ENCODE measurements at regions not wholly inside any gene's neighbourhood (a gene's known extent, or its start where the extent isn't known, plus 50 kb on each side); places are given as distances from the start of the nearest gene placed in this dataset.

DNA sequence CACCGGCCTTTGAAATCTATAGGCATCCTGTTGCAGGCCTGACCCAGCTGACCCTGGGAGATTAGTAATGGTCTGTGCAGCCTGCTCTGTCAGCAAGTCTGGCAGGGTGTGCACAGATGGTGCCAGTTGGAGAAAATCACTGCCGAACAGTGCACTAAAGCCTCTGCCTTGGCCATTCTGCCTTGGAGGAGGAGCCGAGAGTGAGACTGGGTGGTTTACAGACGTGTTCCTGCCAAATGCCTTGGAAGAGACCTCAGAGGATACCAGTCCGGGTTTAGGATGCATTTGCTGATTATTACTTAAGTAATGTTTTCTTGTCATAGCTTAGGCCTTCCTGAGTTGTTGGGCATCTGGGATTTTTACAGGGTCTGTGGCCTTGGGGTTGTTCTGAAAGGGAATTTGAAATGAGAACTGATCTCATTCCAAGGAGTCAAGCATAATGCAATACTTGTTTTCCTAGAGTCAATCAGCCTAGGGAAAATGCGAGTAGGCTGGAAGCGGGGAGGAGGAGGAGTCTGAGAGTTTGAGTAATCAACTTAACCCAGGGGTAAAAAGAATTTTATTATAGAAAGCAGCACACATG is 292.1 kb downstream of the SOX4 start (continued):
- TF ChIP-seq NRF1 (IDR thresholded peaks at IDR 0.05; ENCODE audit: low read depth, low read length) (no peak), EZH2phosphoT487 (IDR thresholded peaks at IDR 0.05; ENCODE audit: borderline replicate concordance, low read depth) (no peak), ELF1 (IDR thresholded peaks at IDR 0.05) (no peak), RCOR1 (IDR thresholded peaks at IDR 0.05; ENCODE audit: low read length) (peak; percentile 78), FOXJ3 (CRISPR knock-in tag; IDR thresholded peaks at IDR 0.05) (no peak), TAF1 (IDR thresholded peaks at IDR 0.05; ENCODE audit: borderline replicate concordance, low read depth, low read length) (no peak), FOSL2 (IDR thresholded peaks at IDR 0.05; ENCODE audit: borderline replicate concordance, low read depth) (peak; percentile 63), MEF2A (IDR thresholded peaks at IDR 0.05; ENCODE audit: borderline replicate concordance, low read depth) (peak; percentile 34; the same call in 1 of the 2 replicates)
- TF ChIP-seq, protein P1, sequence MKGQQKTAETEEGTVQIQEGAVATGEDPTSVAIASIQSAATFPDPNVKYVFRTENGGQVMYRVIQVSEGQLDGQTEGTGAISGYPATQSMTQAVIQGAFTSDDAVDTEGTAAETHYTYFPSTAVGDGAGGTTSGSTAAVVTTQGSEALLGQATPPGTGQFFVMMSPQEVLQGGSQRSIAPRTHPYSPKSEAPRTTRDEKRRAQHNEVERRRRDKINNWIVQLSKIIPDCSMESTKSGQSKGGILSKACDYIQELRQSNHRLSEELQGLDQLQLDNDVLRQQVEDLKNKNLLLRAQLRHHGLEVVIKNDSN (IDR thresholded peaks at IDR 0.05; ENCODE audit: borderline replicate concordance, low read depth) = no peak
- TF ChIP-seq, protein P2, sequence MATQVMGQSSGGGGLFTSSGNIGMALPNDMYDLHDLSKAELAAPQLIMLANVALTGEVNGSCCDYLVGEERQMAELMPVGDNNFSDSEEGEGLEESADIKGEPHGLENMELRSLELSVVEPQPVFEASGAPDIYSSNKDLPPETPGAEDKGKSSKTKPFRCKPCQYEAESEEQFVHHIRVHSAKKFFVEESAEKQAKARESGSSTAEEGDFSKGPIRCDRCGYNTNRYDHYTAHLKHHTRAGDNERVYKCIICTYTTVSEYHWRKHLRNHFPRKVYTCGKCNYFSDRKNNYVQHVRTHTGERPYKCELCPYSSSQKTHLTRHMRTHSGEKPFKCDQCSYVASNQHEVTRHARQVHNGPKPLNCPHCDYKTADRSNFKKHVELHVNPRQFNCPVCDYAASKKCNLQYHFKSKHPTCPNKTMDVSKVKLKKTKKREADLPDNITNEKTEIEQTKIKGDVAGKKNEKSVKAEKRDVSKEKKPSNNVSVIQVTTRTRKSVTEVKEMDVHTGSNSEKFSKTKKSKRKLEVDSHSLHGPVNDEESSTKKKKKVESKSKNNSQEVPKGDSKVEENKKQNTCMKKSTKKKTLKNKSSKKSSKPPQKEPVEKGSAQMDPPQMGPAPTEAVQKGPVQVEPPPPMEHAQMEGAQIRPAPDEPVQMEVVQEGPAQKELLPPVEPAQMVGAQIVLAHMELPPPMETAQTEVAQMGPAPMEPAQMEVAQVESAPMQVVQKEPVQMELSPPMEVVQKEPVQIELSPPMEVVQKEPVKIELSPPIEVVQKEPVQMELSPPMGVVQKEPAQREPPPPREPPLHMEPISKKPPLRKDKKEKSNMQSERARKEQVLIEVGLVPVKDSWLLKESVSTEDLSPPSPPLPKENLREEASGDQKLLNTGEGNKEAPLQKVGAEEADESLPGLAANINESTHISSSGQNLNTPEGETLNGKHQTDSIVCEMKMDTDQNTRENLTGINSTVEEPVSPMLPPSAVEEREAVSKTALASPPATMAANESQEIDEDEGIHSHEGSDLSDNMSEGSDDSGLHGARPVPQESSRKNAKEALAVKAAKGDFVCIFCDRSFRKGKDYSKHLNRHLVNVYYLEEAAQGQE (IDR thresholded peaks at IDR 0.05; ENCODE audit: low read depth, low read length) = 0 out of 2 replicates have a peak, but pooled peaks have one; percentile 20
- TF ChIP-seq, protein P3, sequence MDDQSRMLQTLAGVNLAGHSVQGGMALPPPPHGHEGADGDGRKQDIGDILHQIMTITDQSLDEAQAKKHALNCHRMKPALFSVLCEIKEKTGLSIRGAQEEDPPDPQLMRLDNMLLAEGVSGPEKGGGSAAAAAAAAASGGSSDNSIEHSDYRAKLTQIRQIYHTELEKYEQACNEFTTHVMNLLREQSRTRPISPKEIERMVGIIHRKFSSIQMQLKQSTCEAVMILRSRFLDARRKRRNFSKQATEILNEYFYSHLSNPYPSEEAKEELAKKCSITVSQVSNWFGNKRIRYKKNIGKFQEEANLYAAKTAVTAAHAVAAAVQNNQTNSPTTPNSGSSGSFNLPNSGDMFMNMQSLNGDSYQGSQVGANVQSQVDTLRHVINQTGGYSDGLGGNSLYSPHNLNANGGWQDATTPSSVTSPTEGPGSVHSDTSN (IDR thresholded peaks at IDR 0.05) = peak; percentile 90

DNA sequence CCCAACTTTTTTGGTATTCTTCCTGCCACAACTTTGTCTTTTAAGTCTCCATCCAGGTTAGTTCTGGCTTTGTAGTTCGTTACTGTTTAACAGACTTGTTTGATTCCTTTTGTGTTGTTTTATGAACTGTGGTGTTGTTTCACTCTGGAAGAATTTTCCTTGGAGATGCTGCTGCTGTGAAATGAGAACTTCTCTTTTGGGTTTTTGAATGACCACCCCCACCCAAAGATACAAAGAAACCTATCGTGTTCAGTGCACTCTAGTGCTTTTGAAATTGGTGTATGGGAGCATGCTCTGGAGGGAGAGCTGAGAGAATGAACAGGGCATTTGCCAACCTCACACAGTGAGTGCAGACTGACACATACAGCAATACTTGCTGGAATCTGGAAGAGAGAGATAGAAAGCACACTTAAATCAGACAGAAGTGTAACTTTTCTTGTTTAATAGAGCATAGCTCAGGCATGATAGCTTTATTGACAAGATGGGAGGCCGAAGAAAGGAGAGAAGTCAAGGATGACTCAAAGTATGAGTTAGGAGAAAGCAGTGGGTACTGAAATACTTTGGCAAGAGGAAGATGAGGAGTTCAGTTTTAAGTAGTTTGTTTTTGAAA is 293.1 kb downstream of the SOX4 start:
- H3K9ac ChIP-seq = peak overlapping the region; percentile 44; the same call in 1 of the 2 replicates
- H3K9me3 ChIP-seq = no peaks in the 10 kb centered on the region
- no peak overlapping the region for H2AFZ ChIP-seq (ENCODE audit: low read depth)
- peaks cover 54% of the 10 kb centered on the region for H3F3A ChIP-seq (replicated peaks; ENCODE audit: insufficient read depth)
- peaks cover 22% of the 10 kb centered on the region for H3K79me2 ChIP-seq (ENCODE audit: insufficient read depth)
- TF ChIP-seq FOSL2 (IDR thresholded peaks at IDR 0.05; ENCODE audit: borderline replicate concordance, low read depth) (peak; percentile 13; the same call in 1 of the 2 replicates), EZH2phosphoT487 (IDR thresholded peaks at IDR 0.05; ENCODE audit: borderline replicate concordance, low read depth) (no peak), TEAD4 (IDR thresholded peaks at IDR 0.05; ENCODE audit: borderline replicate concordance, insufficient read depth) (peak; percentile 10; the same call in 1 of the 2 replicates)
- ChIA-PET CTCF (no interaction called here), POLR2A (no interaction called here)
- H3K9me2 ChIP-seq = no peaks in the 10 kb centered on the region
- peak overlapping the region; percentile 85 to 87 for H3K27ac ChIP-seq (ENCODE audit: low read depth in 2 of 2, low read length in 1 of 2)
- no peak for DNase-seq
- H3K4me3 ChIP-seq (ENCODE audit: low read depth in 2 of 2, low read length in 1 of 2) = no peak overlapping the region
- no peaks in the 10 kb centered on the region for H3K36me3 ChIP-seq (replicated peaks in 1 of 2; ENCODE audit: control insufficient read depth in 1 of 2, insufficient read depth in 2 of 2, low read length in 1 of 2)
- peaks cover 24 to 26% of the 10 kb centered on the region in 2 experiments for H3K4me1 ChIP-seq (ENCODE audit: control insufficient read depth in 1 of 2, insufficient read depth in 2 of 2, low read depth in 1 of 2, low read length in 1 of 2)
- H3K4me2 ChIP-seq = peak overlapping the region; percentile 65
- H3K27me3 ChIP-seq (ENCODE audit: insufficient read depth) = no peaks in the 10 kb centered on the region
- WGBS (ENCODE audit: low lambda C conversion rate) = 61% methylated on average over 3 of the region's 3 CpGs
- no peaks in the 10 kb centered on the region for H4K20me1 ChIP-seq (ENCODE audit: insufficient read depth)
